Heart left ventricle (tissue), 13 donors: ENCODE measurements at regions not wholly inside any gene's neighbourhood (a gene's known extent, or its start where the extent isn't known, plus 50 kb on each side); places are given as distances from the start of the nearest gene placed in this dataset.

ENCODE experiments used
- POLR2A ChIP-seq, 2 donors: fragments of 450-650 bp; IDR thresholded peaks; one replicate each; pipeline ENCODE4 v1.6.1; 2017; ENCODE audit warnings: antibody characterized with exemption in 2 of 2, mild to moderate bottlenecking in 2 of 2, moderate library complexity in 2 of 2
- TF ChIP-seq, protein P1 (sequence below), 12 donors: fragments of 200-600 bp; sonication (generic) in 4 of 12; IDR thresholded peaks; one replicate each; pipeline versions ENCODE4 v1.5.0 to v1.8.0; 2018 to 2022; ENCODE audit warnings: antibody characterized with exemption in 12 of 12, mild to moderate bottlenecking in 5 of 12
- donor health status: ischemic (EF 13 %, LVEDD 7.1; RV severe dilation, severe dysfunction).
- donor health status: DM: no; HTN: yes; CAD: no.
- donor health status: DM: no; HTN: no; CAD: no.
- donor health status: ischemic (EF 25% LVEDD 6.9; RV normal size, moderate dysfunction).
- donor health status: ischemic (EF 25% LVEDD 5.7; RV mildly dilated, moderate dysfunction).
- donor health status: ischemic (EF 35%, LVEDD 5.7; RV mildly dilated, moderate dysfunction).
- donor health status: nonischemic (EF 11% LVEDD 7.7; RV severe dilation, severe dysfunction).
- donor health status: DM: yes; HTN: yes; CAD: no.
- donor health status: PGD.
- donor health status: ischemic (EF 29% LVEDD 5.4; RV normal size, mild dysfunction).
- donor health status: nonischemic (EF 23%, LVEDD 6.1; RV moderate dilation, normal function).

DNA sequence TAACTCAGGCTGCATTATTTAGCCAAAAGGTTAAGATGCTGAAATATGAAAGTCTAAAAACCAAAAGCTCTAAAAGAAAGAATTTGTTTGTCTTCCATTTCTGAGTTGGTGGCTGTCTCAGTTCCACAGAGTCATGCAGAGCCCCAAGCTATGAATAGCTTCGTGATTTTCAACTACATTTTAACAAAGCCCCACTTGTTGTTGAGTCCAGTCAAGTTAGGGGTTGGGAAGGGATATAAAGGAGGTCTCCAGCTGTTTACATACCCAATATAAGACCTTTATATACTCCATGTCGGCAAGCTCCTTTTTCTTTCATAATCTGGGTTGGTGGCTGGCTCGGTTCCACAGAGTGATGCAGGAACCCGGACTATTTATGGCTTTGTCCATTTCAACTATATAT lies 924.6 kb upstream of the PRKX start:
- TF ChIP-seq, protein P1, sequence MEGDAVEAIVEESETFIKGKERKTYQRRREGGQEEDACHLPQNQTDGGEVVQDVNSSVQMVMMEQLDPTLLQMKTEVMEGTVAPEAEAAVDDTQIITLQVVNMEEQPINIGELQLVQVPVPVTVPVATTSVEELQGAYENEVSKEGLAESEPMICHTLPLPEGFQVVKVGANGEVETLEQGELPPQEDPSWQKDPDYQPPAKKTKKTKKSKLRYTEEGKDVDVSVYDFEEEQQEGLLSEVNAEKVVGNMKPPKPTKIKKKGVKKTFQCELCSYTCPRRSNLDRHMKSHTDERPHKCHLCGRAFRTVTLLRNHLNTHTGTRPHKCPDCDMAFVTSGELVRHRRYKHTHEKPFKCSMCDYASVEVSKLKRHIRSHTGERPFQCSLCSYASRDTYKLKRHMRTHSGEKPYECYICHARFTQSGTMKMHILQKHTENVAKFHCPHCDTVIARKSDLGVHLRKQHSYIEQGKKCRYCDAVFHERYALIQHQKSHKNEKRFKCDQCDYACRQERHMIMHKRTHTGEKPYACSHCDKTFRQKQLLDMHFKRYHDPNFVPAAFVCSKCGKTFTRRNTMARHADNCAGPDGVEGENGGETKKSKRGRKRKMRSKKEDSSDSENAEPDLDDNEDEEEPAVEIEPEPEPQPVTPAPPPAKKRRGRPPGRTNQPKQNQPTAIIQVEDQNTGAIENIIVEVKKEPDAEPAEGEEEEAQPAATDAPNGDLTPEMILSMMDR (IDR thresholded peaks at IDR 0.05) = no peak
- TF ChIP-seq POLR2A (IDR thresholded peaks at IDR 0.05) = no peak
